GM12872 (cell line): ENCODE measurements at regions not wholly inside any gene's neighbourhood (a gene's known extent, or its start where the extent isn't known, plus 50 kb on each side); places are given as distances from the start of the nearest gene placed in this dataset.

Source experiments
- TF ChIP-seq, protein P1 (sequence below): IDR thresholded peaks from 3 replicates; pipeline ENCODE4 v1.5.1; 2011; ENCODE audit warnings: low read depth, mild to moderate bottlenecking, low read length, moderate library complexity; ENCODE audit not compliant: insufficient read depth

DNA sequence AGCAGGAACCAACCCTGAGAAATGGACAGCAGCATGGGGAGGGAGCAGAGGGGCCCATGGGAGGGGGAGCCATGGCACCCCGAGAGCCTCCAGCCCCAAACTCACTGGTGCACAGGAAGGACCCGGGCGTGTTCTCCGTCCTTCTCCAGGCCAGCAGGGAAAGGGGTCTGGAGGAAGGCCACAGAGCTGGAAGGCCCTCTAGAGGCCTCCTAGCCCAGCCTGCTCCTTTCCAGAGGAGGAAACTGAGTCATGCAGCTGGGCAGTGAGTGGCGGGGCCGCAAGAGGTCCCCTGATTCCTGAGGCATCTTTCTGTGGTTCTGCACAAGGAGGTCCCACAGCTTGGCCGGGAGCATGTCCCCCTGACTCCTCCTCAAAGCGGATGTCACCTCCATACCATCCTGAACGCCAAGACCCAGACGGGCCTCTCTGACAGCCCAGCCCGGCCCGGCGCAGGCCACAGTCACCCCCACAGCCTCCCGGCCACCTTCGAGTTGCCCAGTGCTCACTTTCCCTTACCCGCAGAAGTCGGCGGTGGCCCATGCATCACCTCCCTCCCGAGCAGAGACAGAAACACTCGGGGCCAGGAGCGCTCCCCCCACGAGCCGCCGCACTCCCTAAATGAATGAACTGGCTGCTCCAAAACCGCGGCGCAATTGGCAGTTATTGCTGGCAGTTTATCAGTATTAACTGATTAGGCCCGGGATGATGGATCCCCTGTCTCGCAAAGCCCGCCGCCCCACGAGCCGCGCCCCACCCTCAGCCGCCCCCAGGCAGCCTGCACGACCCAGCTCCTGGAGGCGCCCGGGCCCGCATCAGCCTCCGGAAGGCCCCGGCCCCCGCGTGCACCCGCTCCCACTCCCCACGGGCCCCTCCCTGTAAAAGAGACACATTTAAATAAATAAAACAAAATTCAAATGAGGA lies 272.5 kb downstream of the BUD13 start:
- TF ChIP-seq, protein P1, sequence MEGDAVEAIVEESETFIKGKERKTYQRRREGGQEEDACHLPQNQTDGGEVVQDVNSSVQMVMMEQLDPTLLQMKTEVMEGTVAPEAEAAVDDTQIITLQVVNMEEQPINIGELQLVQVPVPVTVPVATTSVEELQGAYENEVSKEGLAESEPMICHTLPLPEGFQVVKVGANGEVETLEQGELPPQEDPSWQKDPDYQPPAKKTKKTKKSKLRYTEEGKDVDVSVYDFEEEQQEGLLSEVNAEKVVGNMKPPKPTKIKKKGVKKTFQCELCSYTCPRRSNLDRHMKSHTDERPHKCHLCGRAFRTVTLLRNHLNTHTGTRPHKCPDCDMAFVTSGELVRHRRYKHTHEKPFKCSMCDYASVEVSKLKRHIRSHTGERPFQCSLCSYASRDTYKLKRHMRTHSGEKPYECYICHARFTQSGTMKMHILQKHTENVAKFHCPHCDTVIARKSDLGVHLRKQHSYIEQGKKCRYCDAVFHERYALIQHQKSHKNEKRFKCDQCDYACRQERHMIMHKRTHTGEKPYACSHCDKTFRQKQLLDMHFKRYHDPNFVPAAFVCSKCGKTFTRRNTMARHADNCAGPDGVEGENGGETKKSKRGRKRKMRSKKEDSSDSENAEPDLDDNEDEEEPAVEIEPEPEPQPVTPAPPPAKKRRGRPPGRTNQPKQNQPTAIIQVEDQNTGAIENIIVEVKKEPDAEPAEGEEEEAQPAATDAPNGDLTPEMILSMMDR, result no peak

DNA sequence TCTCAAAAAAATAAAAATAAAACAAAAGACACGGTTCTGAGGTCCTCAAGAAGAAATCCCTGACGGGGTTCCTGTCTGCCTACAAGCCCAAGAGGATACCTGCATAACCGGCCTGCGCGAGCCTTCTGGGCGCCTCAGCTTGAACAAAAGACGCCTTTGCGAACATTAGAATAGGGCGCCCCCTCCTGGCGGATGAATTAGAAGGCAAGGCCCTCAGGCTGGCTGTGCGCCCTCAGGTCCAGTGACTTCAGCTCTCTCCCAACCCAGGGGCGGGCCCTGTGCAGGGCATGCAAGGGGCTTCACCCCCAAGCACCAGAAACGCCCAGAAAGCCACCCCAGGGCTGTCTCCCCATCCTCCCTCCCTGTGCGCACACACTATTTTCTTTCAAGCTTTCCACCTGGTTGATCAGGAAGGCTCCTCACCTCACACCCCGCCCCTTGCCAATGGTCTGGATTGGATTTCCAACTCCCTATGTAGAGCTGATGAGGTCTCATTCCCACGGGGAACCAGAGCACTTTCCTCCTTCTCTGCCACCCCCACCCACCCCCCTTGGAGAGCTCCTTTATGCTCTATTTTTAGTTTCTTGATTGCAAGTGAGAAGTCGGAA lies 273.3 kb downstream of the BUD13 start:
- TF ChIP-seq, protein P1, result peak; percentile 72

DNA sequence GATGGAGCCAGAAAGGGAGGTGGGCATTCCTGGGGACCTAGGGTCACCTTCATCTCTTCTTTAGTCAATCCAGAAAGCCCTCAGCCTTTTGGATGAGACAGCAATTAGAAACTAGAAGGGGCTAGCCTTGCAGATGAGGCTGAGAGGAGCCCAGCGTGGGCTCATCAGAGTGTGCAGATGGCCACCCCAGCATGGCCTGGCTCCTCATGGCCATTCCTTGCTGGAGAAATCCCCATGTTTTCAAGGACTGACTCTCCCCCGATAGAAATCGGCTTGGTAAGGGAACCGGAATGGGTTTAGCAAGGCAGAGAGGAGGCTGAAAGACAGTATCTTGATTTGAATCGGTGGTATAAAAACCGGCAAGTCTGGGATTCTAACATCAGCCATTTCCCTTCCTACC lies 274.6 kb downstream of the BUD13 start:
- TF ChIP-seq, protein P1, result no peak

DNA sequence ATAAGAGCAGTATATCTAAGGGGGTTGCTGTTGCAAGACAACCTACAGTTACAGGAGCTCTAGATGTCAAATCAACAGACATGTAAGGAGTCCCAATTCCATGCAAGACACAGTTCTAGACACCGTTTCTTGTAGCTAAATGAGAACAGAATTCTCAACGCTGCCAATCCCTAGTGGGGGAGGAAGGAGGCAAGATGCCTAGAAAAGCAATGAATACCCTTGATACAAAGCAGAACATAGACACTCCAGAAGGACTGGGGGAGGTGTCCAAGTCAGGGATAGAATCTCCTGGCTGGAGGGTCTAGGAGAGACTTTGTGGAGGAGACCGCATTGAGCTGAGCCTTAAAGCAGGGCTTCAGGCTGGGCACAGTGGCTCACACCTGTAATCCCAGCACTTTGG lies 280.2 kb downstream of the BUD13 start:
- TF ChIP-seq, protein P1, result no peak

DNA sequence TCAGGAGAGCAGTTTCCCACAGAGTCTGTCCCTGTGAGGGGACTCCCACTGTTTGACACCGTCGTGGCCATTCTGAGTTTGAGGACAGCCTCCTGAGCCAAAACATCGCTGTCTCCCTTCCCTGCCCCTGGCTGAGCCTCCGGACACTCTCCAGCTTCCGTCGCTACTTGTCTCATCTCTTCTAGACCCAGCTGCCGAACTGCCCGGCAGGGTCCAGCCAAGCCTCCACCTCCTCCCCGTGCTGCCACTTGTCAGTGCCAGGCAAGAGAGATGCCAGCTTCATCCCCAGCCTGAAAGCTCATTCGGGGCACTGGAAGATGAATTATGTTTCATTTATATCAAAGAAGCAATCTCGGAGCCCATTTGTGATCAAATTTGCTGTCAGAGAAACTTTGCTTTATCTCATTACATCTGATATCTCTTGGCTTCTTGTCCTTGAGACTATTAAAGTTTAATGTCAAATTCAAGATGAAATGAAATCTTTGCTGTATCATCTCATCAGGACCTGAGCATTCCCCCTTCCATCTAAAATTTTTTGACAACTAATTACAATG lies 283.9 kb downstream of the BUD13 start:
- TF ChIP-seq, protein P1, result no peak

DNA sequence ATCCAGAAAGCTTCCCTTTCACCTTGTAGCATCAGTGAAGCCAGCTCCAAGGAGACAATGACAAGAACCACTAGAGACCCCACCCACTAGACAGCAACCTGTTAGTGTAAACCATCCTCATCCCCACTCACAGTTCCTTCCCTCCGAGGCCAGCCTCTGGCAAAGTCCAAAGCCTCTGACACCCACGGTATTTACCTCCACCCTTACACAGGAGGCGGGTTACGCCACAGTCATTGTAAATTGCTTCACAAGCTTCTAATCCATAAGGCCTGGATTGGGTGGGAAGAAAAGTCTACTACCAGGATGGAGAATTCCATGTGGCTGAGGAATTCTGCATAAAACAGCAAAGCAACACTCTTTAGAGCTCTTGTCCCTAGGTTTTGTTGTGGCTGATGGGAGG lies 287.4 kb downstream of the BUD13 start:
- TF ChIP-seq, protein P1, result no peak

DNA sequence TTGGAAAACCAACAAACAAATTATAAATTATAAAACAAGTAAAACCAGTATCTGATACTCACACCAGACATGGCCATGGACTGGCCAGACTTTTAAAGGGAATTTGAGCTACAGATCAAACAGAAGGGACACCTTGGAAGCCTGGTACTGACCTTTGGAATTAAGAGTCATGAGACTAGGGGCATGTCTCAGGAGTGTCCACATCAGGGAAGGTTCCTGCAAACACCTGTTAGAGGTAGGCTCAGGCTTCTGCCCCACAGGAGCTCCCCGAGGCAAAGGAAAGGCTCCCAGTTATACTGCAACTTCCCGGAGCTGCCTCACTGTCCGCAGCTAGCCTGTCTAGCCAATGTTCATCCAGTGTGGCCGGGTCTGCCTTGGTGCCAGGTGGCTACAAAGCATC lies 290.1 kb downstream of the BUD13 start:
- TF ChIP-seq, protein P1, result no peak
